GM12878 (cell line): ENCODE measurements at regions not wholly inside any gene's neighbourhood (a gene's known extent, or its start where the extent isn't known, plus 50 kb on each side); places are given as distances from the start of the nearest gene placed in this dataset.

Experiments used
- ATAC-seq: fragments of 200-7000 bp; cut with Tn5 transposase; 3 replicates; pipeline ENCODE4 v1.9.1; 2020; ENCODE audit warnings: mild to moderate bottlenecking, moderate library complexity
- BruUV-seq: library from RNA; stranded (reverse); fragments of 400-500 nt; replicated peaks from 2 replicates; lab custom pipeline; 2021; lab: Mats Ljungman, UMichigan
- CTCF ChIA-PET: fragments of 300-600 bp; sonication (Branson Sonifier 250); formaldehyde crosslinking; extraction: SDS; loops from one replicate; lab custom pipeline; 2021; ENCODE audit warnings: inconsistent platforms; lab: Yijun Ruan, JAX
- POLR2A ChIA-PET: fragments of 350-600 bp; formaldehyde crosslinking; extraction: SDS; loops from one replicate; lab custom pipeline; 2021; ENCODE audit warnings: inconsistent platforms; lab: Charles Lee
- RAD21 ChIA-PET: fragments of 300-600 bp; sonication (Branson Sonifier 250); formaldehyde crosslinking; loops from one replicate; lab custom pipeline; 2023; ENCODE audit warnings: antibody characterized with exemption; ENCODE audit not compliant: unreplicated experiment; lab: Charles Lee
- SMC1A ChIA-PET: fragments of 300-600 bp; sonication (Branson Sonifier 250); formaldehyde crosslinking; loops from one replicate; lab custom pipeline; 2023; ENCODE audit not compliant: unreplicated experiment, uncharacterized antibody; lab: Charles Lee
- DNase-seq: peaks from one replicate; pipeline ENCODE4 v3.0.0-alpha.2; 2011; ENCODE audit warnings: low read depth, low spot score
- FAIRE-seq: peaks from 3 replicates; lab custom pipeline; 2011; peaks lifted over from hg19 to GRCh38; lab: Jason Lieb, UNC
- H2AFZ ChIP-seq: 2 replicates; pipeline ENCODE4 v1.6.0; 2011; ENCODE audit warnings: low read depth, low read length, control low read depth; ENCODE audit not compliant: control insufficient read depth
- H3K27ac ChIP-seq: 2 replicates; pipeline ENCODE4 v1.5.1; 2011; ENCODE audit warnings: control low read depth; ENCODE audit not compliant: control insufficient read depth, insufficient read depth
- H3K27me3 ChIP-seq, 2 experiments: replicated peaks in 1 of 2; 2 replicates each; pipeline versions ENCODE4 v1.6.0 to v1.6.1; 2011; ENCODE audit warnings: low read length in 1 of 2; ENCODE audit not compliant: control insufficient read depth in 2 of 2, insufficient read depth in 2 of 2
- H3K36me3 ChIP-seq, 2 experiments: 2 replicates each; pipeline ENCODE4 v1.5.1; 2011; ENCODE audit warnings: low read length in 1 of 2; ENCODE audit not compliant: control insufficient read depth in 2 of 2, insufficient read depth in 2 of 2
- H3K4me1 ChIP-seq: 2 replicates; pipeline ENCODE4 v1.6.1; 2011; ENCODE audit warnings: mild to moderate bottlenecking, low read length, moderate library complexity, mixed read lengths; ENCODE audit not compliant: control insufficient read depth, insufficient read depth
- H3K4me2 ChIP-seq: 2 replicates; pipeline ENCODE4 v1.6.0; 2011; ENCODE audit warnings: control low read depth; ENCODE audit not compliant: control insufficient read depth, insufficient read depth
- H3K4me3 ChIP-seq: fragments of 200-600 bp; sonication (generic); 2 replicates; pipeline ENCODE4 v1.5.1; 2016
- H3K79me2 ChIP-seq: 2 replicates; pipeline ENCODE4 v1.6.0; 2011; ENCODE audit warnings: low read length; ENCODE audit not compliant: control insufficient read depth, insufficient read depth
- H3K9ac ChIP-seq: 2 replicates; pipeline ENCODE4 v1.8.0; 2011; ENCODE audit warnings: low read length, control low read depth, mixed read lengths; ENCODE audit not compliant: control insufficient read depth, insufficient read depth
- H3K9me3 ChIP-seq: replicated peaks from 3 replicates; pipeline ENCODE4 v1.5.1; 2011; ENCODE audit warnings: mild to moderate bottlenecking, low read length; ENCODE audit not compliant: control insufficient read depth, insufficient read depth
- H4K20me1 ChIP-seq: 2 replicates; pipeline ENCODE4 v1.6.0; 2011; ENCODE audit not compliant: control insufficient read depth, insufficient read depth
- NFIC ChIP-seq: IDR thresholded peaks from 2 replicates; pipeline ENCODE4 v1.6.1; 2012; ENCODE audit warnings: low read depth, mild to moderate bottlenecking, inconsistent platforms, low read length, moderate library complexity
- POU2F2 ChIP-seq: IDR thresholded peaks from 3 replicates; pipeline ENCODE4 v1.6.1; 2011; ENCODE audit warnings: low read depth, mild to moderate bottlenecking, low read length, borderline replicate concordance
- TBL1XR1 ChIP-seq: IDR thresholded peaks from 2 replicates; pipeline ENCODE4 v1.6.1; 2012; ENCODE audit warnings: low read depth, low read length, improper control_type of control experiment
- YBX1 ChIP-seq: fragments of 450-650 bp; IDR thresholded peaks from 2 replicates; pipeline ENCODE4 v1.6.1; 2016; ENCODE audit warnings: antibody characterized with exemption
- ZNF24 ChIP-seq: fragments of 450-650 bp; IDR thresholded peaks from 2 replicates; pipeline ENCODE4 v1.6.1; 2017; ENCODE audit warnings: antibody characterized with exemption, mild to moderate bottlenecking
- WGBS: methylation state at CpG from one replicate; pipeline ENCODE4 v1.1.6; 2016; ENCODE audit warnings: low lambda C conversion rate; ENCODE audit not compliant: insufficient replicate concordance, insufficient coverage; ENCODE audit errors: missing lambda C conversion rate; 5-methylcytosine and 5-hydroxymethylcytosine counted together
- in situ Hi-C: fragments of 300-500 bp; cut with MboI; formaldehyde crosslinking; loops from 9 replicates; pipeline ENCODE4 v1.14.3; 2018; ENCODE audit warnings: mixed read lengths
- intact Hi-C: fragments of 100-400 bp; cut with micrococcal nuclease; formaldehyde crosslinking; loops from one replicate; pipeline ENCODE4 v1.14.2; 2022; ENCODE audit not compliant: unreplicated experiment
- TF ChIP-seq, protein P1 (sequence below): fragments of 450-650 bp; formaldehyde crosslinking; IDR thresholded peaks from 2 replicates; pipeline ENCODE4 v1.4.0; 2022; ENCODE audit warnings: mild to moderate bottlenecking, moderate library complexity
- TF ChIP-seq, protein P2 (sequence below): fragments of 450-650 bp; IDR thresholded peaks from 2 replicates; pipeline ENCODE4 v1.6.1; 2018; ENCODE audit warnings: mild to moderate bottlenecking, low read depth, moderate library complexity; ENCODE audit not compliant: partially characterized antibody
- TF ChIP-seq, protein P3 (sequence below): IDR thresholded peaks from 2 replicates; pipeline ENCODE4 v1.6.1; 2012; ENCODE audit warnings: low read depth, low read length, improper control_type of control experiment
- TF ChIP-seq, protein P4 (sequence below): fragments of 450-650 bp; IDR thresholded peaks from 2 replicates; pipeline ENCODE4 v1.6.1; 2017; ENCODE audit warnings: mild to moderate bottlenecking, moderate library complexity
- TF ChIP-seq, protein P5 (sequence below): IDR thresholded peaks from 2 replicates; pipeline ENCODE4 v1.6.1; 2011; ENCODE audit warnings: borderline replicate concordance, low read depth, mild to moderate bottlenecking, moderate library complexity, mixed read lengths, low read length; ENCODE audit not compliant: insufficient read depth; ENCODE audit errors: extremely low read length

GRCh38 chr11:110347660-110348059, 51.2 kb upstream of the RDX start:
- TF ChIP-seq, protein P1, sequence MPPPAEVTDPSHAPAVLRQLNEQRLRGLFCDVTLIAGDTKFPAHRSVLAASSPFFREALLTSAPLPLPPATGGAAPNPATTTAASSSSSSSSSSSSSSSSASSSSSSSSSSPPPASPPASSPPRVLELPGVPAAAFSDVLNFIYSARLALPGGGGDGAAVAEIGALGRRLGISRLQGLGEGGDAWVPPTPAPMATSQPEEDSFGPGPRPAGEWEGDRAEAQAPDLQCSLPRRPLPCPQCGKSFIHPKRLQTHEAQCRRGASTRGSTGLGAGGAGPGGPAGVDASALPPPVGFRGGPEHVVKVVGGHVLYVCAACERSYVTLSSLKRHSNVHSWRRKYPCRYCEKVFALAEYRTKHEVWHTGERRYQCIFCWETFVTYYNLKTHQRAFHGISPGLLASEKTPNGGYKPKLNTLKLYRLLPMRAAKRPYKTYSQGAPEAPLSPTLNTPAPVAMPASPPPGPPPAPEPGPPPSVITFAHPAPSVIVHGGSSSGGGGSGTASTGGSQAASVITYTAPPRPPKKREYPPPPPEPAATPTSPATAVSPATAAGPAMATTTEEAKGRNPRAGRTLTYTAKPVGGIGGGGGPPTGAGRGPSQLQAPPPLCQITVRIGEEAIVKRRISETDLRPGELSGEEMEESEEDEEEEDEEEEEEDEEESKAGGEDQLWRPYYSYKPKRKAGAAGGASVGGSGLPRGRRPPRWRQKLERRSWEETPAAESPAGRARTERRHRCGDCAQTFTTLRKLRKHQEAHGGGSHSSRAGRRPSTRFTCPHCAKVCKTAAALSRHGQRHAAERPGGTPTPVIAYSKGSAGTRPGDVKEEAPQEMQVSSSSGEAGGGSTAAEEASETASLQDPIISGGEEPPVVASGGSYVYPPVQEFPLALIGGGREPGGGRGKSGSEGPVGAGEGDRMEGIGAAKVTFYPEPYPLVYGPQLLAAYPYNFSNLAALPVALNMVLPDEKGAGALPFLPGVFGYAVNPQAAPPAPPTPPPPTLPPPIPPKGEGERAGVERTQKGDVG (CRISPR knock-in tag): no peak
- TF ChIP-seq ZNF24 (no peak), NFIC (no peak), YBX1 (no peak), POU2F2 (no peak), TBL1XR1 (no peak)
- TF ChIP-seq, protein P2, sequence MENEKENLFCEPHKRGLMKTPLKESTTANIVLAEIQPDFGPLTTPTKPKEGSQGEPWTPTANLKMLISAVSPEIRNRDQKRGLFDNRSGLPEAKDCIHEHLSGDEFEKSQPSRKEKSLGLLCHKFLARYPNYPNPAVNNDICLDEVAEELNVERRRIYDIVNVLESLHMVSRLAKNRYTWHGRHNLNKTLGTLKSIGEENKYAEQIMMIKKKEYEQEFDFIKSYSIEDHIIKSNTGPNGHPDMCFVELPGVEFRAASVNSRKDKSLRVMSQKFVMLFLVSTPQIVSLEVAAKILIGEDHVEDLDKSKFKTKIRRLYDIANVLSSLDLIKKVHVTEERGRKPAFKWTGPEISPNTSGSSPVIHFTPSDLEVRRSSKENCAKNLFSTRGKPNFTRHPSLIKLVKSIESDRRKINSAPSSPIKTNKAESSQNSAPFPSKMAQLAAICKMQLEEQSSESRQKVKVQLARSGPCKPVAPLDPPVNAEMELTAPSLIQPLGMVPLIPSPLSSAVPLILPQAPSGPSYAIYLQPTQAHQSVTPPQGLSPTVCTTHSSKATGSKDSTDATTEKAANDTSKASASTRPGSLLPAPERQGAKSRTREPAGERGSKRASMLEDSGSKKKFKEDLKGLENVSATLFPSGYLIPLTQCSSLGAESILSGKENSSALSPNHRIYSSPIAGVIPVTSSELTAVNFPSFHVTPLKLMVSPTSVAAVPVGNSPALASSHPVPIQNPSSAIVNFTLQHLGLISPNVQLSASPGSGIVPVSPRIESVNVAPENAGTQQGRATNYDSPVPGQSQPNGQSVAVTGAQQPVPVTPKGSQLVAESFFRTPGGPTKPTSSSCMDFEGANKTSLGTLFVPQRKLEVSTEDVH: no peak
- TF ChIP-seq, protein P3, sequence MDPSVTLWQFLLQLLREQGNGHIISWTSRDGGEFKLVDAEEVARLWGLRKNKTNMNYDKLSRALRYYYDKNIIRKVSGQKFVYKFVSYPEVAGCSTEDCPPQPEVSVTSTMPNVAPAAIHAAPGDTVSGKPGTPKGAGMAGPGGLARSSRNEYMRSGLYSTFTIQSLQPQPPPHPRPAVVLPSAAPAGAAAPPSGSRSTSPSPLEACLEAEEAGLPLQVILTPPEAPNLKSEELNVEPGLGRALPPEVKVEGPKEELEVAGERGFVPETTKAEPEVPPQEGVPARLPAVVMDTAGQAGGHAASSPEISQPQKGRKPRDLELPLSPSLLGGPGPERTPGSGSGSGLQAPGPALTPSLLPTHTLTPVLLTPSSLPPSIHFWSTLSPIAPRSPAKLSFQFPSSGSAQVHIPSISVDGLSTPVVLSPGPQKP: no peak
- TF ChIP-seq, protein P4, sequence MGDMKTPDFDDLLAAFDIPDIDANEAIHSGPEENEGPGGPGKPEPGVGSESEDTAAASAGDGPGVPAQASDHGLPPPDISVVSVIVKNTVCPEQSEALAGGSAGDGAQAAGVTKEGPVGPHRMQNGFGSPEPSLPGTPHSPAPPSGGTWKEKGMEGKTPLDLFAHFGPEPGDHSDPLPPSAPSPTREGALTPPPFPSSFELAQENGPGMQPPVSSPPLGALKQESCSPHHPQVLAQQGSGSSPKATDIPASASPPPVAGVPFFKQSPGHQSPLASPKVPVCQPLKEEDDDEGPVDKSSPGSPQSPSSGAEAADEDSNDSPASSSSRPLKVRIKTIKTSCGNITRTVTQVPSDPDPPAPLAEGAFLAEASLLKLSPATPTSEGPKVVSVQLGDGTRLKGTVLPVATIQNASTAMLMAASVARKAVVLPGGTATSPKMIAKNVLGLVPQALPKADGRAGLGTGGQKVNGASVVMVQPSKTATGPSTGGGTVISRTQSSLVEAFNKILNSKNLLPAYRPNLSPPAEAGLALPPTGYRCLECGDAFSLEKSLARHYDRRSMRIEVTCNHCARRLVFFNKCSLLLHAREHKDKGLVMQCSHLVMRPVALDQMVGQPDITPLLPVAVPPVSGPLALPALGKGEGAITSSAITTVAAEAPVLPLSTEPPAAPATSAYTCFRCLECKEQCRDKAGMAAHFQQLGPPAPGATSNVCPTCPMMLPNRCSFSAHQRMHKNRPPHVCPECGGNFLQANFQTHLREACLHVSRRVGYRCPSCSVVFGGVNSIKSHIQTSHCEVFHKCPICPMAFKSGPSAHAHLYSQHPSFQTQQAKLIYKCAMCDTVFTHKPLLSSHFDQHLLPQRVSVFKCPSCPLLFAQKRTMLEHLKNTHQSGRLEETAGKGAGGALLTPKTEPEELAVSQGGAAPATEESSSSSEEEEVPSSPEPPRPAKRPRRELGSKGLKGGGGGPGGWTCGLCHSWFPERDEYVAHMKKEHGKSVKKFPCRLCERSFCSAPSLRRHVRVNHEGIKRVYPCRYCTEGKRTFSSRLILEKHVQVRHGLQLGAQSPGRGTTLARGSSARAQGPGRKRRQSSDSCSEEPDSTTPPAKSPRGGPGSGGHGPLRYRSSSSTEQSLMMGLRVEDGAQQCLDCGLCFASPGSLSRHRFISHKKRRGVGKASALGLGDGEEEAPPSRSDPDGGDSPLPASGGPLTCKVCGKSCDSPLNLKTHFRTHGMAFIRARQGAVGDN: no peak
- TF ChIP-seq, protein P5, sequence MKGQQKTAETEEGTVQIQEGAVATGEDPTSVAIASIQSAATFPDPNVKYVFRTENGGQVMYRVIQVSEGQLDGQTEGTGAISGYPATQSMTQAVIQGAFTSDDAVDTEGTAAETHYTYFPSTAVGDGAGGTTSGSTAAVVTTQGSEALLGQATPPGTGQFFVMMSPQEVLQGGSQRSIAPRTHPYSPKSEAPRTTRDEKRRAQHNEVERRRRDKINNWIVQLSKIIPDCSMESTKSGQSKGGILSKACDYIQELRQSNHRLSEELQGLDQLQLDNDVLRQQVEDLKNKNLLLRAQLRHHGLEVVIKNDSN: no peak
- FAIRE-seq (no peak), ATAC-seq (no peak), DNase-seq (no peak)
- CTCF ChIA-PET: interaction anchor here (0.6 to 1.2 kb wide), 3 partner anchors 25 to 1614 kb away, joined by 3 to 4 read pairs (median 3); no protein-coding TSS in a partner anchor
- RAD21 ChIA-PET: interaction anchor here (1.2 to 3.4 kb wide), 2 partner anchors 9 to 18 kb away, joined by 3 to 17 read pairs; no protein-coding TSS in a partner anchor
- H3K9me3 ChIP-seq: peaks cover 2% of the 10 kb centered on the region; the same call in 1 of the 3 replicates
- peaks cover 43% of the 10 kb centered on the region for H3K4me1 ChIP-seq
- no peak overlapping the region for H3K4me3 ChIP-seq
- no peak overlapping the region for H3K4me2 ChIP-seq
- in situ Hi-C loops: no loop called here
- BruUV-seq: no TSS peak
- H4K20me1 ChIP-seq: no peaks in the 10 kb centered on the region
- H2AFZ ChIP-seq: no peak overlapping the region
- H3K36me3 ChIP-seq: no peaks in the 10 kb centered on the region
- H3K9ac ChIP-seq: no peak overlapping the region
- POLR2A ChIA-PET: interaction anchor here (1.8 kb wide), 1 partner anchor 55 kb away, joined by 6 read pairs; no protein-coding TSS in a partner anchor
- 100% methylated on average over 4 of the region's 4 CpGs for WGBS
- H3K27ac ChIP-seq: peak overlapping the region; percentile 96
- H3K27me3 ChIP-seq: no peaks in the 10 kb centered on the region
- H3K79me2 ChIP-seq: no peaks in the 10 kb centered on the region
- SMC1A ChIA-PET: interaction anchor here (0.7 to 4.5 kb wide), 6 partner anchors 8 to 146 kb away, joined by 3 to 31 read pairs (median 4); no protein-coding TSS in a partner anchor
- intact Hi-C loops: loop anchor here (5.0 kb wide), 2 partner anchors 35 to 1070 kb away; no protein-coding TSS in a partner anchor
